ENCODE measurements at regions not wholly inside any gene's neighbourhood (a gene's known extent, or its start where the extent isn't known, plus 50 kb on each side); places are given as distances from the start of the nearest gene placed in this dataset.

GRCh38 chr5:142542078-142542477, 143.8 kb downstream of the FGF1 start:
- H3K36me3 ChIP-seq = no peaks in the 10 kb centered on the region
- H3K9me3 ChIP-seq = no peaks in the 10 kb centered on the region
- no peak for DNase-seq
- H3K27me3 ChIP-seq = no peaks in the 10 kb centered on the region
- no peak for TF ChIP-seq CTCF (IDR thresholded peaks at IDR 0.05; ENCODE audit: low read depth, low read length)
- H3K4me3 ChIP-seq (ENCODE audit: low read depth, low read length) = no peak overlapping the region
- H3K4me1 ChIP-seq = peaks cover 13% of the 10 kb centered on the region

DNA sequence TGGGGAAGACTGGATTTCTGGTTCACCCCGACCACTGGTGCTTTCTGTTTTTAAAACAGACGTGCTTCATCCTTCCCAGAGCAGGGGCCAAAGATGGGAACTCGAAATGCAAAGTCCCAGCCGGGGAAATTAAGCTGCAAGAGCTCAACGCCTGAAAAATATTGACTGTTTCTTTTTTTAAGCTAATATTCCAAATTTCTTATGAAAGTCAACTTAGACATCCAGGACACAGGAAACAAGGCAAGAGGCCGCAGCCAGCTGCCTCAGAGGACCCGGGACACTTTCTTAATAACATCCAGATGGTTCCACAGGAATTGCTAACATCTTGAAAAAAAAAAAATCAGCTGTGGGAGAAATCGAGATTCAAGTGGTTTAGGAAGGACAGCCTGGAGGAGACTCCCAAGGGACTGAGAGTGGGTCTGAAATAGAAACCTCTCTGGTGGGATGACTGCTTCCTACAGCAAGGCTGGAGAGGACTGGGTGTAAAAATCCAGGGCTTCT, 144.9 kb downstream of the FGF1 start:
- Histone ChIP-seq H3K4me1 (peaks cover 13% of the 10 kb centered on the region), H3K27me3 (no peaks in the 10 kb centered on the region), H3K4me3 (ENCODE audit: low read depth, low read length) (no peak overlapping the region), H3K9me3 (no peaks in the 10 kb centered on the region), H3K36me3 (no peaks in the 10 kb centered on the region)
- no peak for DNase-seq
- no peak for TF ChIP-seq CTCF (IDR thresholded peaks at IDR 0.05; ENCODE audit: low read depth, low read length)

GRCh38 chr5:142539154-142539740, 146.6 kb downstream of the FGF1 start:
- H3K27me3 ChIP-seq = no peaks in the 10 kb centered on the region
- peaks cover 9% of the 10 kb centered on the region for H3K4me1 ChIP-seq
- no peak overlapping the region for H3K4me3 ChIP-seq (ENCODE audit: low read depth, low read length)
- no peaks in the 10 kb centered on the region for H3K36me3 ChIP-seq
- no peak for TF ChIP-seq CTCF (IDR thresholded peaks at IDR 0.05; ENCODE audit: low read depth, low read length)
- no peak for DNase-seq
- no peaks in the 10 kb centered on the region for H3K9me3 ChIP-seq

- H3K4me3 ChIP-seq (ENCODE audit: low read depth, low read length) = no peak overlapping the region
- no peaks in the 10 kb centered on the region for H3K36me3 ChIP-seq
- H3K9me3 ChIP-seq = no peaks in the 10 kb centered on the region
- DNase-seq = no peak
- H3K27me3 ChIP-seq = no peaks in the 10 kb centered on the region
- TF ChIP-seq CTCF (IDR thresholded peaks at IDR 0.05; ENCODE audit: low read depth, low read length) = no peak
- no peaks in the 10 kb centered on the region for H3K4me1 ChIP-seq
Observed at GRCh38 chr5:142537938-142538337, 148.0 kb downstream of the FGF1 start.

DNA sequence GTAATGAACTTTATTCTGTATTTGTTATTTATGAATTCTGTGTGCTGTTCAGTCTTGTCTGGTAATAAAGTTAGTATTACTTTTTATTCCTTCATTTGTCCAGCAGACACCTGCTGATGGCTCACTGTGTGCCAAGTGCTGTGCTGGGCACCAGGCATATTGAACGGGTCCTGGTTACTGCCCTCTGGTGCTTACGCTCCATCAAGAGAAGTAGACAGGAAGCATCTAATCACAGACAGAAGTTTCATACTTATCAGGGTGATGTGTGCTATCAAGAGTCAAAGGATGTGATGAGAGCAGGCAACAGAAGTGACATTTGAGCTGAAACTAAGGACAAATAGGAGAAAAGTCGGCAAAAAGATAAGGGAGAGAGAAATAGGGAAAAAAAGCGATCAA, 153.1 kb downstream of the FGF1 start:
- Histone ChIP-seq H3K27me3 (no peaks in the 10 kb centered on the region), H3K9me3 (no peaks in the 10 kb centered on the region), H3K4me3 (ENCODE audit: low read depth, low read length) (no peak overlapping the region), H3K36me3 (no peaks in the 10 kb centered on the region), H3K4me1 (no peaks in the 10 kb centered on the region)
- no peak; the same call in 1 of the 2 replicates for TF ChIP-seq CTCF (IDR thresholded peaks at IDR 0.05; ENCODE audit: low read depth, low read length)
- DNase-seq = no peak

- TF ChIP-seq CTCF (IDR thresholded peaks at IDR 0.05; ENCODE audit: low read depth, low read length) = no peak
- no peak for DNase-seq
- Histone ChIP-seq H3K36me3 (no peaks in the 10 kb centered on the region), H3K27me3 (no peaks in the 10 kb centered on the region), H3K9me3 (no peaks in the 10 kb centered on the region), H3K4me3 (ENCODE audit: low read depth, low read length) (no peak overlapping the region), H3K4me1 (no peaks in the 10 kb centered on the region)
Observed at GRCh38 chr5:142531977-142532780, 153.7 kb downstream of the FGF1 start.

Measured in BE2C (cell line).